Caki2 (cell line): ENCODE measurements at regions not wholly inside any gene's neighbourhood (a gene's known extent, or its start where the extent isn't known, plus 50 kb on each side); places are given as distances from the start of the nearest gene placed in this dataset.

ENCODE experiments used
- DNase-seq: peaks from one replicate; pipeline ENCODE4 v3.0.0-alpha.2; 2015; ENCODE audit warnings: low read depth
- in situ Hi-C: cut with HindIII; loops from 2 replicates; pipeline ENCODE4 v1.10.0; 2016; ENCODE audit warnings: low sequenced_read_pairs, low pct_unique_long_range_greater_than_20kb, mixed read lengths

DNA sequence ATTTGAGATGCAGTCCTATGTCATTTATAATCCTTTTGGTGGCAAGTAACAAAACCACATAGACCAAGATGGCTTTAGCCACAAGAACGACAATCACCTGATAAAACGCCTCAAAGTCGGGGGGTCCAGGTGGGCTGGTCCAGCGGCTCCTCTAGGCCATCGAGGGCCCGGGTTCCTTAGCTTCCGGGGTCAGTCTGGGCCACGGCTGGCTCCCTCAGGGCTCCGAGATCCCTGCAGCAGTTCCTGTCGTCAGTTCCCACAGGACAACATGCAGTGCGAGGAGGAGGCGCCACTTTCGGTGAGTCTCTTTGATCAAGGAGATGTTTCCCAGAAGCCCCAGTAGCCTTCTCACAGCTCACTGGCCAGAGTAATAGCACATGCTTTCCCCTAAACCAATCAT lies 574.6 kb downstream of the AACS start:
- in situ Hi-C loops, result no loop called here
- no peak for DNase-seq

DNA sequence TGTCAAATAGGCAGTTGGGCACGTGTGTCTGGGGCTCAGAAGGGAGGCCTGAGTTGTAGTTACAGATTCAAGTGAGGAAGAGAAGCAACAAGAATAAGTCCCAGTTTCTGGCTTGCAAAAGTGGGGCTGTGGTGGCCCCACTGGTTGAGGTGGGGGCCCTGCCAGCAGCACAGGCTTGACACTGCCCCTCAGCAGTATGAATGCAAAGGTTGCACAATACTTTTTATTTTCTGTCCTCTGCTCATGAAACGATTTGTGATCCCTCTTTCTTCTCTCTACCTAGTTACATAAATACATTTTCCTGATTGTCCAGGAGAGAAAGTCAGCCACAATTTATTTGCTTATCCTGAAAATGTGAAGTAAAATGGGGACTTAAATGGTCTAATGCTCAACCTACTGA lies 577.8 kb downstream of the AACS start:
- in situ Hi-C loops, result no loop called here

DNA sequence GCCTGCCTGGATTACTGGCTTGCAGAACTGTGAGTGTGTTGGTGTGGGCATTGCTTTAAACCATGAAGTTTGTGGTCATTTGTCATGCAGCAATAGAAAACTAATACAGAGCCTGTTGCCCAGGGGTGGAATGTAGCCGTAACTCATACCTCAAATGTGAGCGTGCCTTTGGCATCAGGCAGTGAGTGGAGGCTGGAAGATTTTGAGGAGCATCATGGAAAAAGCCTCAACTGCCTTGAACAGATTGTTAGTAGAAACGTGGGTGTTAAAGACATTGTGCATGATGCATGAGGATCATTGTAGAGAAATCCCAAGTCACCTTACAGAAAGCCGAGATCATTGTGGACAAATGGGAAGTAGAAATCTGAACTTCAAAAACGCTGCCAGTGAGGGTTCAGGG lies 580.5 kb downstream of the AACS start:
- in situ Hi-C loops, result no loop called here

More for the DNA sequence above, 577.8 kb downstream of the AACS start:
- DNase-seq, result no peak

GRCh38 chr12:125650587-125650986 lies 585.4 kb downstream of the AACS start:
- DNase-seq, result no peak
- in situ Hi-C loops, result no loop called here

More for the DNA sequence above, 580.5 kb downstream of the AACS start:
- no peak for DNase-seq

DNA sequence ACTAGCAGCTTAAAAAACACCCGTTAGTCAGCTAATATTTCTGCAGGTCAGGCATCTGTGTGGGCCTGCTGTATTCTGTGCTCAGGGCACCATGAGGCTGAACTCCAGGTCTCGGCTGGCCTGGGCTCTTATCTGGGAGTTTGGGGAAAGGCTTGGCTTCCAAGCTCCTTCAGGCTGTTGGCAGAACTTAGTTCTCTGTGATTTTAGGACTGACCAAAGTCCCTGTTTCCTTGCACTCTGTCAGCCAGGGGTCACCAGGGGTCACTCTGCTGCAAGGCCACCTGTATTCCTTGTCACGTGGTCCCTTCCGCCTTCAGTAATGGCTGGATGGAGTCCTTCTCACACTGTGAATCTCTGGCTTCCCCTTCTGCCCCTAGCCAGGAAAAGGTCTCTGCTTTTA lies 586.4 kb downstream of the AACS start:
- in situ Hi-C loops, result no loop called here

DNA sequence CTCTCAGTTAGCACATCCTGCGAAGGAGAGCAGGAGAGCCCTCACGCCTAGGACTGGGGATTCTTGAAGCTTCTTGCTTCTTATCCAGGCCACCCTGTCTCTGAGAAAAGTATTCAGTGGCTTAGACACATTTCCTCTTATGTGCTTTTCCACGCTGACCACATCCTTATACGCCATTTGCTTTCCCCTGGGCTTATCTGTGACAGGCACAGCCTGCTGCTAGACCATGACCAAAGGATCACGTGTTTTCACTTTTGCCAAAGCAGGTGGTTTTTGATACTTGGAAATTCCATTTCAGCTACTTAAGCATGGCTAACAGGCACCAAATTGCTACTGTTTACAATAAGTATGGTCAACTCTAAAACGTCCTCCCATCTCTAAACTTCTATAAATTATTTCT lies 587.4 kb downstream of the AACS start:
- in situ Hi-C loops, result no loop called here
- DNase-seq, result no peak

More for the DNA sequence above, 586.4 kb downstream of the AACS start:
- DNase-seq, result no peak

DNA sequence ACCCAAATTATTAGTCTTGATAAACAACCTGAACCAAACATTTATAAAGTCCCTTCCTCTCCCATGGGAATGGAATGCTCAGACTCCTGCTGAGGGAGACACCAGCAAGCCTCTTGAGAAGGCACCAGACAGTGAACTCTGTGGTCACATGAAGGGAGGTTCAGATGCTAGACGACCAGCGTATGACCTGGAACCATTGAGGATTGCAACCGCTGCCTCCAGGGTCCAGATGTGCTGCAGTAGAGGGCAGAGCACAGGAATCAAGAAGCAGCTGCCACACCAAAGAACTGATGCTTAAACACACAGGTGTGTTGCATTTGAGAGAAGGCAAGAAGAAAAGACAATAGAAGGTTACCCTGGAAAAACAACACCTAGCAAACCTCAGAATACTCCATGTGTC lies 592.4 kb downstream of the AACS start:
- DNase-seq, result no peak
- in situ Hi-C loops, result no loop called here

DNA sequence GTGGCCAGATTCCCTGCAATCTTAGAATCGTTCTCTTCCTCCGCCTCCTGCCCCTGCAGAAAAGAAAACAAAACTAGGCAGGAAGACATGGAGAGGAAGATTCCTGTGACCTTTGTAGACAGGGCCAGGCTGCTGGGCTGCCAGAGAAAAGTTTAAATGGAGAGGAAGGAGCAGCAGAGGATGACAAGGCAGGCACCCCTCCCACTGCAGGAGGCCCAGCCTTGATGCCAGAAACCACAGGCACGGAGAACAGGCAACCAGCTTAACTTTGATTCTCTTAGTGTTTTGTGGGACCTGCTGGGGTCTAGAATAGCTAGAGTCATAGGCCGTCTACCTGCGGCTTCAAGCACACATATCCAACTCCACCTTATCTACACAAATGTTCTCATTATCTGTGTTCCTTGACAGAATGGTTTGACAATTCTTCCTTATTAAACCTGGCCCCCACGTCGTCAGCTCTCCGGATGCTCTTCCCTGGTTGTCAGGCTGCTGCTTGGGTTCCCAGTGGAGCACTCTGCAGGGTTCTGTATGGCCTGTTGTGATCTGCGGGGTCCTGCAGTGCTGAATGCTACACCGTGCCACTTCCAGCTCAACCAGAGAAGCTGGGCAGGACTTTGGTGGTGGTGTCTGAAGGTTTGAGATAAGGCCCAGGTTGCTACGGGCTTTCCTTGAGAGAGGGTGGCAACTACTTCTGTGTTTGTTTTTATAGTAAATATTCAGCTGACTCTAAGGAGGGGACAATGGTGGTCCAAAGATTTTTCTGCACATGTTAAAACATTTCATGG lies 609.5 kb downstream of the AACS start:
- in situ Hi-C loops, result no loop called here

GRCh38 chr12:125676366-125676765 lies 611.1 kb downstream of the AACS start:
- in situ Hi-C loops, result no loop called here
- DNase-seq, result no peak

More for the DNA sequence above, 609.5 kb downstream of the AACS start:
- DNase-seq, result no peak

DNA sequence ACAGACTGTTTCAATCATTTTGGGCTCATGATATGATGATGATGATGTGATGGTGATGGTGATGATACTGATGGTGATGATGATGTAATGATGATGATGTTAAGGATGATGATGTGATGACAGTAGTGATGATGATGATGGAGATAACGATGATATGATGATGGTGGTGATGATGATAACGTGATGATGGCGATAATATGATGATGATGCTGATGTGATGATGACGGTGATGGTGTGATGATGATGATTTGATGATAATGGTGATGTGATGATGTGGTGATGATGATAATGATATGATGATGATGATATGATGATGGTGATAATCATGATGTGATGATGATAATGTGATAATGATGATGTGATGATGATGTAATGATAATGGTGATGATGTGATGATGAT lies 612.6 kb downstream of the AACS start:
- DNase-seq, result no peak
- in situ Hi-C loops, result no loop called here

DNA sequence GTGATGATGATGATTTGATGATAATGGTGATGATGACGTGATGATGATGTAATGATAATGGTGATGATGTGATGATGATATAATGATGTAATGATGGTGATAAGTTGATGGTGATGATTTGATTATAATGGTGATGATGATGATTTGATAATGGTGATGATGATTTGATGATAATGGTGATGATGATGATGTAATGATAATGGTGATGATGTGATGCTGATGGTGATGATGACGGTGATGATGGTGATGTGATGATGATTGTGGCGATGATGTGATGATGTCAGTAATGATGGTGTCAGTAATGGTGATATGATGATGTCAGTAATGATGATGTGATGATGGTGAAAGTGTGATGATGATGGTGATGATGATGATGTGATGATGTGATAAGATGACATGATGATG lies 613.4 kb downstream of the AACS start:
- no peak for DNase-seq
- in situ Hi-C loops, result no loop called here

DNA sequence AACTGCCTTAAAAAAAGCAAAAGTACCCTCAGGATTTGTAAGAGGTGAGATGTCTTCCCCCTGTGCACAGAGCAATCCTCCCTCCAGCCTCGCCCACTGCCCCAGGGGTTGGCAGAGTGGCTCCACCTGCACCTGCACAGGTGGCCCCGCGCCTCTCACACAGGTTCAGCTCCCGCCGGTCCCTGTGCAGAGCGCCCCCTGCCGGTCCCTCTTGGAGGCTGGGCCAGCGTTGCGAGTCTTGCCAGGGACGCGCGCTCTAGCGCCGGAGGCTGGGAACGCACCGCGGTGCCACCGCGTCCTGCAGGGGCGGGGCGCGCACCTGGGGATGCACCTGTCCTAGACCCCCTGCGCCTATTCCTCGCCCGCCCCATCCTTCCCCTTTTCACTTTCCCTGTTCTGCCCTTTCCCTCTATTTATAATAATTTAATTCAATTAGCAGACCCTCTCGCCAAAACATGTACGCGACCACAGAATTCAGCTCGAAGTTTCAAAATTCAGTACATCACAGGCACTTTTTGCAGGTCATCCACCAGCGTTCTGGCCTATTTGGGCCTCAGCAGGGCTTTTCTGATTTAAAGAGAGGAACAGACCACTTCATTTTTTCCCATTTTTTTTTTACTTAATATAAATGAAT lies 618.6 kb downstream of the AACS start:
- in situ Hi-C loops, result no loop called here
- DNase-seq, result no peak

DNA sequence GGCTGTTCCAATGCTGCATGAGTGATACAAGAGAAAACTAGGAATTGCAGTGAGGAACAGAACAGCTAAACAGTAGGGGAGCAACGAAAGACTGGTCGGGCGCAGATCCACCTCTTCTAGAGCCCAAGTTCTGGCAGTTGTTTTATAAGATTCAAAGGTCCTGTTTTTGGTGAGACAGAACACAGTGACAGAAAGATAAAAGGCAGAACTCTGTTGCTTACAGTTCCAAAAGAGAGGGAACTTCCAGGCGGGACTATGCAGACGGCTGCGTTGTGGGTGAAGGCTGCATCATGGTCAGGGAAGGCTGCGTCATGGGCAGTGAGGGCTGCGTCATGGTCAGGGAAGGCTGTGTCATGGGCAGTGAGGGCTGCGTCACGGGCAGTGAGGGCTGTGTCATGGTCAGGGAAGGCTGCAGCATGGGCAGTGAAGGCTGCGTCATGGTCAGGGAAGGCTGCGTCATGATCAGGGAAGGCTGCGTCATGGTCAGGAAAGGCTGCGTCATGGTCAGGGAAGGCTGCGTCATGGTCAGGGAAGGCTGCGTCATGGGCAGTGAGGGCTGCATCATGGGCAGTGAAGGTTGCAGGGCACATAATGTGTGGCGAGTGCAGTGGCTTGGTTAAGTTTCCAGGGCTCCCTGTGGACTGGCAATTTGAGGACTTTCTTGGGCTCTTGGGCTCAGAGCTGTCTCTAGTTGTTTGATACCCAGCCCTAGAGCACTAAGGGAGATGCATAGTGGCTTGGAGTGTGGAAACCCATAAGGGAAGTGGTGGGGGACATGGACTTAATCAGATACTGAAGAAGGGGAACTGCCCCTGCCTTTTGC lies 619.9 kb downstream of the AACS start:
- no peak for DNase-seq
- in situ Hi-C loops, result no loop called here

DNA sequence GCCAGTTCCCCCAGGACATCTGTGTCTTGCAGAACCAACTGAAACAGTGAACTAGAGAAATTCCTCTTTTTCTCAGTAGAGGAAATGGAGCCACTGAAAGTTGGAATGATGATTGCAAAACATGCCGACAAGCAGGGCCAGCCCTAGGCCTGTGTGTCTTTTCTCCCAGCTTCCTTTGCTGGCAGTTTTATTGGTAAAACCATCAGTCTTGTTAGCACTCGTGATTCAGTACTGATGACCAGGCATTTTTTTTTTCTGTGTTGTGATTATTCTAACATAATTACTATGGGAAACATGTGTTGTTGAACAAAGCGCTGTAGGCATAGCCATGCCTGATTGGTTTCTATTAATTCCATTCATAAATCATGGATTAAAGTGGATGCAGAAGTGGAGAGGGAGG lies 620.7 kb downstream of the AACS start:
- DNase-seq, result no peak
- in situ Hi-C loops, result no loop called here

DNA sequence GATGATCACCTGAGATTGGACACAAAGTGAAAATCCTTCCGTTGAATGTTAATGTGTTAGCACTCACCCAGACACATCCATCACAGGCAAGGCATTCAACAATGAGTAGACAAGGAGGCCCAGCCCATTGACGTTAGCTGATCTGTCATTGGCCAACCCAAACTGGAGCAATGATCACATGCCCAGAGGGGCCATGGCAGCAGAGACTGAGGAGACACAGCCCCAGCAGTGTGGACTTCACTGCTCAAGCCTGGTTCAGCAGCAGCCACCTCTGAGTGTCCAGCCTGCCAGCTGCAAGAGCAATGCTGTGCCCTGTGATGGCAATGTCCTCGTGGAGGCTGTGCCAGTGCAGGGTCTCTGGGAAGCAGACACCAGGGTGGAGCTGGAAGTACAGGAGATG lies 622.2 kb downstream of the AACS start:
- in situ Hi-C loops, result no loop called here
- no peak for DNase-seq

DNA sequence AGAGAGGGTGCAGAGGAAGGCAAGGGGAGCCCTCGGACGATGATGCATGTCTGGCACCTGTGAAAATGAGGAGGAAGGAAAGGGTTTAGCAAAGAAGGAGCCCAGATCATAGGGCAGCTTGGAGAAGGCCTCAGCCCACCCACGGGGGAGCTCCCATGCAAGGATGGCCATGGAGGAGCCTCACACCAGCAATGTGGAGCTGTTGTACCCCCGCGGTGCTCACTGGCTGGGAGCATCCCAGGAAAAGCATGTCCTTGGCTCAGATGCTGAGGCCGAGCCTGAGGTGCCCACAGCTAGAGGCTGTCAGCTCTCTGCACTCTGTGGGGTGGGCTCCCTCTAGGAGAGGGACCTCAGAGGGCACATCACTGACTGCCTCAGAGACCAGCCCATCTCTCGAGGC lies 622.6 kb downstream of the AACS start:
- in situ Hi-C loops, result no loop called here
- no peak for DNase-seq

GRCh38 chr12:125688223-125688622 lies 623.0 kb downstream of the AACS start:
- in situ Hi-C loops, result no loop called here

DNA sequence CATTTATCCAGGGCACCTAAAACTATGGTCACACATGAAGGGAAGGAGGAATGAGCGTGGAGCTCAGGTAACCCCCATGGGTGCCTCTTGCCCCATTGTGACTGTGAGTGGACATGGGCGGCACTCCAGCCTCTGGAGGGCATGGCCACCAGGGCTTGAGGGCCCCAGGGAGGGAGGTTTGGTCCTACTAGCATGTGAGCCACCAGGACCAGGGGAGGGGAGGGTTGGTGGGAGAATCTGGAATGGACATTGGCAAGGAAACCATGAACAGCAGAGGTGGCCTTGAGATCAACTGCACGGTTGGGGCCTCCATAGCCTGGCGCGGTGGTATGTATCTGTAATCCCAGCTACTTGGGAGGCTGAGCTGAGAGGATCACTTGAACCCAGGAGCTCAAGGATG lies 623.6 kb downstream of the AACS start:
- in situ Hi-C loops, result no loop called here
- no peak for DNase-seq

More at GRCh38 chr12:125688223-125688622, 623.0 kb downstream of the AACS start:
- DNase-seq, result no peak
